ENCODE measurements at regions not wholly inside any gene's neighbourhood (a gene's known extent, or its start where the extent isn't known, plus 50 kb on each side); places are given as distances from the start of the nearest gene placed in this dataset.

- no peak for TF ChIP-seq TSHZ2 (CRISPR knock-in tag; IDR thresholded peaks at IDR 0.05)
- no peak for TF ChIP-seq SNAI2 (CRISPR knock-in tag; IDR thresholded peaks at IDR 0.05)
- TF ChIP-seq ZNF8 (CRISPR knock-in tag; IDR thresholded peaks at IDR 0.05): no peak
- no peak for TF ChIP-seq ISL1 (CRISPR knock-in tag; IDR thresholded peaks at IDR 0.05)
- no peak for TF ChIP-seq ZFP30 (CRISPR knock-in tag; IDR thresholded peaks at IDR 0.05)
- no peak for TF ChIP-seq OSR1 (CRISPR knock-in tag; IDR thresholded peaks at IDR 0.05)
- TF ChIP-seq BACH2 (CRISPR knock-in tag; IDR thresholded peaks at IDR 0.05; ENCODE audit: borderline replicate concordance): no peak
- no peak for TF ChIP-seq ZNF70 (CRISPR knock-in tag; IDR thresholded peaks at IDR 0.05)
- TF ChIP-seq ZFP3 (CRISPR knock-in tag; IDR thresholded peaks at IDR 0.05): no peak
- TF ChIP-seq GLIS3 (CRISPR knock-in tag; IDR thresholded peaks at IDR 0.05): no peak
- TF ChIP-seq CREB5 (CRISPR knock-in tag; IDR thresholded peaks at IDR 0.05; ENCODE audit: low read depth): no peak
These were observed 102.2 kb downstream of the SPCS3 start (continued) for GRCh38 chr4:176422001-176422400.

GRCh38 chr4:176422511-176422910 lies 102.7 kb downstream of the SPCS3 start:
- no peak for ATAC-seq

GRCh38 chr4:176425035-176425434 lies 105.3 kb downstream of the SPCS3 start:
- no peak for ATAC-seq
- TF ChIP-seq ZNF565 (CRISPR knock-in tag; conservative IDR thresholded peaks at IDR 0.05; ENCODE audit: low read depth) (no peak), ZNF70 (CRISPR knock-in tag; IDR thresholded peaks at IDR 0.05) (no peak), CSRNP3 (CRISPR knock-in tag; IDR thresholded peaks at IDR 0.05) (no peak), POU6F1 (CRISPR knock-in tag; IDR thresholded peaks at IDR 0.05; ENCODE audit: borderline replicate concordance, low read depth) (no peak), CREB5 (CRISPR knock-in tag; IDR thresholded peaks at IDR 0.05; ENCODE audit: low read depth) (no peak), ZFP3 (CRISPR knock-in tag; IDR thresholded peaks at IDR 0.05) (no peak), BACH2 (CRISPR knock-in tag; IDR thresholded peaks at IDR 0.05; ENCODE audit: borderline replicate concordance) (no peak), TCF4 (CRISPR knock-in tag; IDR thresholded peaks at IDR 0.05; ENCODE audit: borderline replicate concordance) (no peak), PPARA (CRISPR knock-in tag; IDR thresholded peaks at IDR 0.05; ENCODE audit: borderline replicate concordance) (no peak), TSHZ2 (CRISPR knock-in tag; IDR thresholded peaks at IDR 0.05) (no peak), SNAI2 (CRISPR knock-in tag; IDR thresholded peaks at IDR 0.05) (no peak), ESRRG (CRISPR knock-in tag; IDR thresholded peaks at IDR 0.05) (no peak), ARNTL (CRISPR knock-in tag; IDR thresholded peaks at IDR 0.05; ENCODE audit: borderline replicate concordance, low read depth) (no peak), ZC3H10 (CRISPR knock-in tag; IDR thresholded peaks at IDR 0.05) (no peak), GLIS3 (CRISPR knock-in tag; IDR thresholded peaks at IDR 0.05) (no peak), TOX (CRISPR knock-in tag; IDR thresholded peaks at IDR 0.05; ENCODE audit: borderline replicate concordance) (no peak)

More at GRCh38 chr4:176422511-176422910, 102.7 kb downstream of the SPCS3 start:
- no peak for TF ChIP-seq ISL1 (CRISPR knock-in tag; IDR thresholded peaks at IDR 0.05)

Measured in SK-N-SH treated with all-trans-retinoic acid at 6 μM for 48 hours (cell line).